HepG2 (cell line): ENCODE measurements at regions not wholly inside any gene's neighbourhood (a gene's known extent, or its start where the extent isn't known, plus 50 kb on each side); places are given as distances from the start of the nearest gene placed in this dataset.

Experiments used
- ATAC-seq: fragments of 200-7000 bp; cut with Tn5 transposase; 3 replicates; pipeline ENCODE4 v1.9.1; 2020; ENCODE audit warnings: mild to moderate bottlenecking, moderate library complexity
- BruUV-seq: library from RNA; stranded (reverse); fragments of 400-500 nt; replicated peaks from 2 replicates; lab custom pipeline; 2021; lab: Mats Ljungman, UMichigan
- CTCF ChIA-PET: fragments of 300-600 bp; formaldehyde crosslinking; extraction: SDS; loops from one replicate; lab custom pipeline; 2021; ENCODE audit warnings: low total read pairs, inconsistent platforms, low intra/inter-chr PET ratio; lab: Yijun Ruan, JAX
- POLR2A ChIA-PET: fragments of 350-600 bp; sonication (Branson Sonifier 250); formaldehyde crosslinking; loops from one replicate; lab custom pipeline; 2020; ENCODE audit warnings: antibody characterized with exemption, inconsistent platforms; lab: Yijun Ruan, JAX
- DNase-seq: peaks from one replicate; pipeline ENCODE4 v3.0.0-alpha.2; 2015; ENCODE audit warnings: low spot score
- FAIRE-seq: peaks from 3 replicates; lab custom pipeline; 2011; peaks lifted over from hg19 to GRCh38; lab: Jason Lieb, UNC
- H2AFZ ChIP-seq: one replicate; pipeline ENCODE4 v1.6.1; 2011; ENCODE audit warnings: low read length, inconsistent platforms
- H3K27ac ChIP-seq: fragments of 300-600 bp; 3 replicates; pipeline ENCODE4 v1.8.0; 2011; ENCODE audit warnings: mixed run types, mild to moderate bottlenecking, mixed read lengths, low read length, inconsistent platforms; ENCODE audit not compliant: insufficient read depth; ENCODE audit errors: extremely low read length
- H3K27me3 ChIP-seq, 2 experiments: fragments of 200-600 bp in 1 of 2; 2 replicates in 1 of 2; 3 replicates in 1 of 2; pipeline versions ENCODE4 v1.6.0 to v1.8.0; 2011; ENCODE audit warnings: low read length in 2 of 2, mild to moderate bottlenecking in 2 of 2, moderate library complexity in 2 of 2, inconsistent platforms in 1 of 2; ENCODE audit not compliant: insufficient read depth in 2 of 2, control insufficient read depth in 1 of 2
- H3K36me3 ChIP-seq, 2 experiments: fragments of 200-600 bp in 1 of 2; replicated peaks in 1 of 2; 2 replicates in 1 of 2; 3 replicates in 1 of 2; pipeline versions ENCODE4 v1.5.1 to v1.8.0; 2011; ENCODE audit warnings: low read length in 2 of 2, inconsistent platforms in 1 of 2; ENCODE audit not compliant: insufficient read depth in 2 of 2, control insufficient read depth in 1 of 2
- H3K4me1 ChIP-seq: 2 replicates; pipeline ENCODE4 v1.5.1; 2012; ENCODE audit warnings: low read length, inconsistent platforms; ENCODE audit not compliant: insufficient read depth
- H3K4me2 ChIP-seq: 2 replicates; pipeline ENCODE4 v1.6.0; 2011; ENCODE audit warnings: low read depth, low read length, inconsistent platforms
- H3K4me3 ChIP-seq, 3 experiments: fragments of 200-600 bp in 1 of 3; sonication (generic), shearing (Covaris generic) in 1 of 3; replicated peaks in 1 of 3; 2 replicates each; pipeline ENCODE4 v1.5.1; 2011 to 2016; ENCODE audit warnings: low read length in 3 of 3, inconsistent platforms in 2 of 3, low read depth in 2 of 3, mild to moderate bottlenecking in 2 of 3, control low read depth in 1 of 3, mixed read lengths in 1 of 3; ENCODE audit not compliant: insufficient read depth in 1 of 3
- H3K79me2 ChIP-seq: one replicate; pipeline ENCODE4 v1.6.1; 2011; ENCODE audit warnings: low read length, inconsistent platforms; ENCODE audit not compliant: insufficient read depth
- H3K9ac ChIP-seq: 2 replicates; pipeline ENCODE4 v1.6.0; 2011; ENCODE audit warnings: mild to moderate bottlenecking, low read depth, low read length, inconsistent platforms; ENCODE audit not compliant: insufficient read depth
- H3K9me3 ChIP-seq: 2 replicates; pipeline ENCODE4 v1.5.1; 2012; ENCODE audit warnings: mild to moderate bottlenecking, low read length
- H4K20me1 ChIP-seq: 2 replicates; pipeline ENCODE4 v1.6.0; 2011; ENCODE audit warnings: inconsistent platforms, mild to moderate bottlenecking, low read length, moderate library complexity; ENCODE audit not compliant: insufficient read depth
- CC2D1A ChIP-seq: sonication (generic); formaldehyde crosslinking; IDR thresholded peaks from 2 replicates; pipeline ENCODE4 v1.8.1; 2023; ENCODE audit warnings: mild to moderate bottlenecking, missing genetic modification reagents
- GABPB1 ChIP-seq: IDR thresholded peaks from 2 replicates; pipeline ENCODE4 v1.6.1; 2016; ENCODE audit warnings: mild to moderate bottlenecking, missing genetic modification reagents, moderate library complexity, missing compliant biosample characterization
- PCBP1 ChIP-seq: fragments of 200-400 bp; formaldehyde crosslinking; IDR thresholded peaks from 2 replicates; pipeline ENCODE4 v1.6.1; 2017; ENCODE audit warnings: mild to moderate bottlenecking, low read depth, low read length, borderline replicate concordance
- TCF7 ChIP-seq: sonication (generic); IDR thresholded peaks from 2 replicates; pipeline ENCODE4 v1.6.1; 2016; ENCODE audit warnings: antibody characterized with exemption, low read depth
- TOE1 ChIP-seq: sonication (generic); formaldehyde crosslinking; IDR thresholded peaks from 2 replicates; pipeline ENCODE4 v1.4.0; 2020; ENCODE audit warnings: mild to moderate bottlenecking, missing genetic modification reagents
- USF2 ChIP-seq, 2 experiments: sonication (generic) in 1 of 2; formaldehyde crosslinking in 1 of 2; IDR thresholded peaks; 2 replicates each; pipeline versions ENCODE4 v1.5.1 to v1.6.1; 2011 to 2020; ENCODE audit warnings: borderline replicate concordance in 1 of 2, low read depth in 1 of 2, low read length in 1 of 2, mild to moderate bottlenecking in 1 of 2, missing genetic modification reagents in 1 of 2, moderate library complexity in 1 of 2
- ZNF512 ChIP-seq: sonication (generic); formaldehyde crosslinking; IDR thresholded peaks from 2 replicates; pipeline ENCODE4 v1.4.0; 2020; ENCODE audit warnings: mild to moderate bottlenecking, missing genetic modification reagents
- ZNF563 ChIP-seq: sonication (generic); formaldehyde crosslinking; IDR thresholded peaks from 2 replicates; pipeline ENCODE4 v1.8.0; 2022; ENCODE audit warnings: mild to moderate bottlenecking, moderate library complexity, missing genetic modification reagents
- WGBS: methylation state at CpG from one replicate; pipeline ENCODE4 v1.1.6; 2017; ENCODE audit warnings: low lambda C conversion rate; 5-methylcytosine and 5-hydroxymethylcytosine counted together
- in situ Hi-C: cut with HindIII; loops from 2 replicates; pipeline ENCODE4 v1.10.0; 2017; ENCODE audit warnings: low pct_unique_long_range_greater_than_20kb; ENCODE audit not compliant: extremely low pct_ligation_motif_present
- intact Hi-C: fragments of 100-400 bp; cut with micrococcal nuclease; formaldehyde crosslinking; loops from one replicate; pipeline ENCODE4 v1.10.0; 2022; ENCODE audit not compliant: unreplicated experiment

- no peak for TF ChIP-seq ZNF563 (CRISPR knock-in tag)
These were observed 354.0 kb downstream of the UQCRFS1 start (continued) for GRCh38 chr19:28858933-28859332.

DNA sequence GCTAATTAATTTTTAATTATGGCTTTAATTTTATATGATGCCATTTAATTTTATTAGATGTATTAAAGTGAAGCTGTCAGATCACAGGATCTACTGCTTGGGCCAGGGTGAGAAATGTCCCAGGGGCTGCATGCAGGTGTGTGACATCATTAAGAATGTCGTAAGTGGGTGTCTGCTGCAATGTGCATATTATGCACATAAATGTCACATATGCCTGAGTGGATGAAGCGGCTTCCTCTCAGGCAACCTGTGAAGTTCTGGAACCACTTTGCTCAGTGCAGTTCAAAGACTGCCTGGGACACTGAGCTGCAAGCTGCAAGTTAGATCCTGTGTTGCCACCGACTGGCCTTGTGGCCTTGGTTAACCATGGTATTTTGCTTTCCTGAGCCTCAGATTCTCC lies 355.0 kb downstream of the UQCRFS1 start:
- Histone ChIP-seq H3K27ac (no peak overlapping the region), H3K4me2 (no peak overlapping the region), H3K4me1 (no peaks in the 10 kb centered on the region), H4K20me1 (no peaks in the 10 kb centered on the region), H3K36me3 (no peaks in the 10 kb centered on the region), H3K9me3 (peaks cover 24% of the 10 kb centered on the region), H2AFZ (no peak overlapping the region), H3K79me2 (no peaks in the 10 kb centered on the region), H3K27me3 (no peaks in the 10 kb centered on the region), H3K9ac (no peak overlapping the region), H3K4me3 (no peak overlapping the region)
- FAIRE-seq (no peak), DNase-seq (no peak), ATAC-seq (no peak)
- intact Hi-C loops = no loop called here
- no TSS peak for BruUV-seq
- 13% methylated on average over 3 of the region's 3 CpGs for WGBS
- in situ Hi-C loops = no loop called here
- ChIA-PET CTCF (no interaction called here), POLR2A (no interaction called here)
- no peak for TF ChIP-seq ZNF512 (CRISPR knock-in tag)
- no peak for TF ChIP-seq CC2D1A (CRISPR knock-in tag)
- TF ChIP-seq USF2 (IDR thresholded peaks at IDR 0.05; ENCODE audit: low read depth, low read length) = no peak
- no peak for TF ChIP-seq USF2 (CRISPR knock-in tag; IDR thresholded peaks at IDR 0.05; ENCODE audit: borderline replicate concordance)
- TF ChIP-seq TCF7 = no peak
- no peak for TF ChIP-seq TOE1
- TF ChIP-seq GABPB1 (CRISPR knock-in tag) = no peak
- no peak for TF ChIP-seq PCBP1
